NCI-H2171 (cell line): ENCODE measurements at regions not wholly inside any gene's neighbourhood (a gene's known extent, or its start where the extent isn't known, plus 50 kb on each side); places are given as distances from the start of the nearest gene placed in this dataset.

ENCODE experiments used
- DNase-seq: peaks from one replicate; lab custom pipeline; 2025; lab: John Stamatoyannopoulos, UW

GRCh38 chr15:59953392-59953883 lies 50.7 kb upstream of the FOXB1 start:
- no peak for DNase-seq

GRCh38 chr15:59952960-59953359 lies 51.2 kb upstream of the FOXB1 start:
- DNase-seq, result no peak

GRCh38 chr15:59950603-59951388 lies 53.3 kb upstream of the FOXB1 start:
- DNase-seq, result no peak

DNA sequence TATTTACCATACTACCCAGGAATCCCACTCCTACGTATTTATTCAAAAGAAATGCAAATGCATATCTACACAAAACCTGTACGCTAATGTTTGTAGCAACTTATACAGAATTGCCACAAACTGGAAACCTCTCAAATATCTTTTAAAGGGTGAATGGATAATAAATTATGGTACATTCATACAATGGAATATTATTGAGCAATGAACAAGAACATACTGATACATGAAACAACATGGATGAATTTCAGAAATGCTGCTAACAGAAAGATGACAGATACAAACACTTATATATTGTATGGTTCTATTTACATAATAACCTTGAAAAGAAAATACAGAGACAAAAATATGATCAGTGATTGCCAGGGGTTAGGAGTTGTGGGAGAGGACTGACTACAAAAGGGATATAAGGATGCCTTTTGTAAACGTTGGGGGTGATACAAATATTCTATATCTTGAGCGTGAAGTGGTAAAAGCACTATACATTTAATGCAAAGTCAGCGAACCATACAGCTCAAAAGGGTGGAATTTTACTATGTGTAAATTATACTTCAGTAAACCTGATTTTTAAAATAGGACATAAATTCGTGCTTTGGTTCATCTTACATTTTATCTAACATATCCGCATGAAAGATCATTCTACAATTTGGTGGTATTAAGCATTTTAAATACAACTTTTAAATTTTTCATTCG lies 55.0 kb upstream of the FOXB1 start:
- DNase-seq, result no peak

- no peak for DNase-seq
Measured at GRCh38 chr15:59946084-59946483, 58.0 kb upstream of the FOXB1 start.

GRCh38 chr15:59945036-59945435 lies 59.1 kb upstream of the FOXB1 start:
- no peak for DNase-seq

GRCh38 chr15:59941612-59942011 lies 62.5 kb upstream of the FOXB1 start:
- DNase-seq, result no peak

- no peak for DNase-seq
Measured at GRCh38 chr15:59940928-59941327, 63.2 kb upstream of the FOXB1 start.

DNA sequence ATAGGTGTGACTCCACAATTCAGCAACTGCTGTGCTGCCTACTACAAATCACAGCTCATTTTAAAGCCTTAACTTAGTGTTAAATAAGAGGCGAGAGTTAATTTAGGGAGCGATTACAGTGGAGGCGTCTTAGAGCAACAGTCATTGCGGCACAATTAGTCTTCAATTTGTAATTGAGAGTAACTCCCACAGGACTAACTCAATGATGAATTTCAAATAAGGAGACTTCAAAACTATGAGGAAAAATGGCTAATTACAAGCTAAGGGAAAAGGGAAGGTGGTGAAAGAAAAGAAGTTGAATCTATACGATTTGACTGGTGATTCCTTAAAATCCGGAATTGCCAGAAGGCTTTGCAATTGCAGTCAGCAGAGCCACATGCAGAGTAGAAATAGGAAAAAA lies 63.7 kb upstream of the FOXB1 start:
- DNase-seq, result no peak

DNA sequence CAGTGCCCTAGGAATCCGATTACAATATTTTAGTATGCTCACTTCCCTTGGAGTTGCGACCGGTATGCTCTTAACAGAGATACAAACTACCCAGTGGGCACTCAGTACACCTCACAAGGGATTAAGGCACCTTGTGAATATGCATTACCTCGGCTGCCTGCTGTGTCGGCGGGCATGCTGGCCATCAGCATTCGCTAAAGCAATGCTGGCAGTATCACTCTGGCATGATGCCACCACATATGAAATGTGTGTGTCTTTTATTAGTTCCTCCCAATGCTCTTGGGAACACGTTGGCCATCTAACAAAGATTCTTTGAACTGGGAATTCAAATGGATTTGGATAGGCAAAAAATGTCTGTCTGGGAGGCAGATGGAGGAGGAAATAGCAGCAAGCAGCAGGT lies 67.4 kb upstream of the FOXB1 start:
- DNase-seq, result no peak

GRCh38 chr15:59933607-59934006 lies 70.5 kb upstream of the FOXB1 start:
- DNase-seq, result no peak

- DNase-seq, result no peak
Measured at GRCh38 chr15:59931646-59932261, 72.4 kb upstream of the FOXB1 start.

DNA sequence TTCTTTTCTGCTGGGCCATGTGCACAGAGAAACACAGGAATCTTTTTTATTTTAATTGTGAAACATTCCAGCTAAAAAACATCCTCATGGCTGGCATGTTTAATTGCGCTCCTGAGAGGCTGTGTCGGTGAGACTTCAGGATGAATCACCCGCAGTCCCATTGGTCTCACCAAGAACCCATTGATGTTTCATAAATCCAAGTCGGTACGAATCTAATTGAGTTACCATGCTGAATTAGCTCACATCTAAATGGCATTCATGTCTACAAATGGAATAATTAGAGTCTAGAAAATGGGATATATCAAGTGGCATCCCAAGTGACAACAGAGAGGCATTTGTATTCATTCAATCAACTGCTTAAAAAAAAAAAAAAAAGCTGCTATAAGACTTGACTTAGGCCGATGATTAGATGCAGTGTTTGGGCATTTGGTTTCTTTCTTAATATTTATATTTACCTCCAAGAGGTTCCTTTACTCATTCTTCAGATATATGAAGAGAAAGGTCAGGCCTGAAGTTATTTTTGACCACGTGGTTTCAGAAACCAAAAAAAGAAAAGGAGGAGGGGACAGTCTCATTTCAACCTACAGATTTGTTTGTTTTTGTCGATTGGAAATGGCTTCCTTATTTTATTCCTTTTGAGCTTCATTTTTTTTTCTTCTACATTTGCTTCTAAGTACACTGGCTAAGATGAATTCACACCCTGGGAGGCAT lies 79.1 kb upstream of the FOXB1 start:
- DNase-seq, result no peak

DNA sequence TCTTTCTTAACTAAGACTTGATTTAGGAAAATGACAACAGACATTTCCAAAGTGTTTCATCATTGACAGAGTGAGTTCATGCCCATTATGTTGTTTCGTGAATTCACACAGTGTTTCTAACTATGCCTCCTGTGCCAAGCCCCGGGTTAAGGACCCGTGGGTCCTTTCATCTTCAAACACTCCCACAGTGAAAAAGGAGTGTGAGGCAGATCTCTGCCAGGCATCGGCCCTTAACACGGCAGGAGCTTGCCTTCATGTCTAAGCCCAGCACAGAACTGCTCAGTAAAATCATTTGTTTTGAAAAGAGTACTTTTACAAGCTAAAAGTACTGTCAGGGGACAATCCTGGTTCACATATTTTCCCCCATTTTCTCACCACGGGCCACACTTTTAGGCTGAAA lies 80.0 kb upstream of the FOXB1 start:
- no peak for DNase-seq

DNA sequence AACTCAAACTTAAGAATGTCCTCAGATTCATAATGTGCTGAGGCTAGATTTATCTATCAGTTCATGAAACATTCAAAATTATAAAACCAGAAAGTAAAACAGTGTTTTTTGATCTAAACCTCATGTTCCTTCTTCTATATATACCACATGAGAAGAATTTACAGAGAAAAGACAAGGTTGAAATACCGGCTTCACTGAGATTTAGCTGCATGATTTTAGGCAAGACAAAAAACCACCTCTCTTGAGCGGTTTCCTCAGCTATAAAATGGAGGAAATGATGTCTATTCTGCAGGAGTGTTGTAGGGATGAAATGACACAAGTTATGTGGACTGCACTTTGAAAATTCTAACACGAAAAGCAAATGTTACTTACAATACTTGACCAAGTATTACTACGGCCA lies 80.6 kb upstream of the FOXB1 start:
- DNase-seq, result no peak

DNA sequence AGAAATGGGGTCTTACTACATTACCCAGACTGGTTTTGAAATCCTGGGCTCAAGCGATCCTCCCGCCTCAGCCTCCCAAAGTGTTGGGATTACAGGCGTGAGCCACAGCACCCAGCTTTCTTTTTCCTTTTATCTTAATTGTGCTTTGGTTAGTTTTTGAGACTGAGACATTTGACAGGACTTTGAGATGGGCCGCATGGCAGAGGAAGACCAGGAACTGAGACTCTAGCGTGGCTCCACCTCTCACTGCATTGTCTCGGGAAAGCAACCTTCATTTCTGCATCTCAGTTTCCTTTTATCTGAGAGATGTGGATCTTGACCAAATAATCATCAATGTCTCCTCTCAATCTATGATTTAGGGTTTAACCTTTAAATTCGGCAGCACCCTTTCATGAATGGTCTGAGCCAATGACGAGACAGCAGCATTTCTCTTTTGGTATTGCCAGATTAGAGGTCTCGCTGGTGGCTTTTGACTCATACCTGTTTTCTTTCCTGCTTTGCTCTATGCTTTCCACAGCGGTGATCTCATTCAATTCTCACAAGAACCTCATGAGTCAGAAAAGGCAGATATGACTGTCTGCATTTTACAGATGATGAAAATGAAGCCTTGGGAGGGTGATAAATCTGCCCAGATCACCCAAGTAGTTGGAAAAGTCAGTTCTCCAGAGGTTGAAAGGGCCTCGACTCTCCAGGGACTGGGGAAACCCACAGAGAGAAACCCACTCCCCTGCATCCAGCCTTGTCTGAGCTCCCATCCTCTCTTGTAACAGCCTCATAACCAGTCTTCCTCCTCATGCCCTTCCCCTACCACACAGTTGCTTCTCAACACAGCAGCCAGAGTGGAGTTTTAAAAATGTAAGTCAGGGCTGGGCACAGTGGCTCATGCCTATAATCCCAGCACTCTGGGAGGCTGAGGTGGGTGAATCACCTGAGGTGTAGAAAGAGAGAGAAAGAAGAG lies 84.8 kb upstream of the FOXB1 start:
- no peak for DNase-seq

DNA sequence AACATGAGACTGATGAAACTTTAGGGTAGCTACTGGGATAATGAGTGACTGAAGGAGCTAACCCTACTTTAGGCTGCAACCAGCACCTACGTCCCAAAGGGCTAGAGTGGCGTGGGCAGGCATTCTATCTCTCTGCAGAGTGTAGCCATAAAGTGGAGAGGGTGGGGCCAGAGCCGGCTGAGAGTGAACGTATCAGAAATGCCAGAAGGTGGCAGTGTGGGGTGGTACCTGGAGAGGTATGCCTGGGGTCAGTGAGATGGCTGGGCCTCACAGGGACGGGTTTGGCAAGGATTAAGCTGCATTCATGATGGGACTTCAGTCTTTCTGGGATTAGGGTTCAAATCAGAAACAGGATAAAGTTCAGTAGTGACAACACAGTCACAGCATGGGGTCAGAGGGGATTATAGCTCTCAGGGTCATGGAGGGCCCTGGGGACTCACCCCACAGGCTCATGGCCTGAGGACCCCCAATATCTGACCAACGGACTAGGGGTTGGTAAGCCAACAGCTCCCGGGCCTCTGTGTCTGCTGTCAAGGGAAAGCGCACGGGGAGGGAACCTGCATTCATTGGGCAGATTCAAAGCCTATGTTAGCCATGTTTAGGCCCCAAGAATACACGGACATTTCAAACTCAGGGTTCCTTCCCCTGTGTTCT lies 86.5 kb upstream of the FOXB1 start:
- no peak for DNase-seq

DNA sequence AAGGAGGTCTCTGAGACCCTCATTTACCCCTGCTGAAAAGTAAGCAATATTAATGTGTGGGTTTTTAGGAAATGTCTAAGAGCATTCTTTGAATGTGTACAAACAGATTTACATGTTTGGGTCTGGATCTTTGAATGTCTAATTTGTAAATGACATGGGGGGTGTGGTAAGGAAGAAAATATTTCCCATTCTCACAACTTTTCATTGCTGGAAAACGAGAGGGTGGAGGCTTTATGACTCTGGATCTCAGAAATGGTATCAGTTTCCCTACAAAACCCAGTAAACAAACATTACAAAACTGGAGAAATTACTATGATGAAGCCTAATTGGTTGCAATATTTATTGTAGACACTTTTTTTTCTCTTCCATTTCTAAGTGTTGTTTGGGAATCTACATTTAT lies 98.1 kb upstream of the FOXB1 start:
- DNase-seq, result no peak

GRCh38 chr15:59905176-59905575 lies 98.9 kb upstream of the FOXB1 start:
- DNase-seq, result no peak

DNA sequence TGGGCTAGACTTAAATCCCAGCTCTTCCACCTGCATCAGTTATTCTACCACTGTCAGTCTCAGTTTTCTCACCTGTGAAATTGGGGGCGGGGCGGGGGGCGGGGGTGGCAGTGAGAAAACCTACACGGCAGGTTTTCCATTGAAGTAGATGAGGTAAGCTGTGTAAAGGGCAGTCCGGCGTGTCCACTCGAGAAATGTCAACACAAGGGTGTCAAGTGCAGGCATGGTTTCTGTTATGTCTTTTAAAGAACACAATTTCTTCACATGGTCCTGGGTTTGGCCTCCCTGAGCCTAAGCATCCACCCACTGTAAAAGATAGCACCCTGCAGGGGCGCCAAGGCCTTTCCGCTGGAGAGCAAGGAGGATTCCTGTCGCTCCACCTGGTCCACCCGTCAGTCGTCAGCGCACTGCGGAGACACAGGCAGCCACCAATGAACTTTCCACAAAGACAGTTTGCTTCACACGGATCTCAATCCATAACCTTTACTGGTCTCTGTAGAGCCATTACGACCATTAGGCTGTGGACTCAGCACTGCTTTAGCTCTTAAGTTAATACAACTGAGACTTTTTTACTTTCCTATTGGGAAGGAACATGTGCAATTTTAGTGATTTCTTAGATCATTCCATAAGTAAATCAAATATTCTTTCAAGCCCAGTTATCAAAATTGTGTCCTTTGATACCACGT lies 99.5 kb upstream of the FOXB1 start:
- DNase-seq, result no peak
